GM18909 (cell line): ENCODE measurements at regions not wholly inside any gene's neighbourhood (a gene's known extent, or its start where the extent isn't known, plus 50 kb on each side); places are given as distances from the start of the nearest gene placed in this dataset.

Source experiments
- ATAC-seq: cut with Tn5 transposase; IDR thresholded peaks from one replicate; pipeline ENCODE4 v1.9.1; 2021; ENCODE audit warnings: mild to moderate bottlenecking; ENCODE audit not compliant: unreplicated experiment, poor library complexity

- ATAC-seq = no peak
Measured at GRCh38 chr14:26917086-26917485, 319.3 kb upstream of the NOVA1 start.

DNA sequence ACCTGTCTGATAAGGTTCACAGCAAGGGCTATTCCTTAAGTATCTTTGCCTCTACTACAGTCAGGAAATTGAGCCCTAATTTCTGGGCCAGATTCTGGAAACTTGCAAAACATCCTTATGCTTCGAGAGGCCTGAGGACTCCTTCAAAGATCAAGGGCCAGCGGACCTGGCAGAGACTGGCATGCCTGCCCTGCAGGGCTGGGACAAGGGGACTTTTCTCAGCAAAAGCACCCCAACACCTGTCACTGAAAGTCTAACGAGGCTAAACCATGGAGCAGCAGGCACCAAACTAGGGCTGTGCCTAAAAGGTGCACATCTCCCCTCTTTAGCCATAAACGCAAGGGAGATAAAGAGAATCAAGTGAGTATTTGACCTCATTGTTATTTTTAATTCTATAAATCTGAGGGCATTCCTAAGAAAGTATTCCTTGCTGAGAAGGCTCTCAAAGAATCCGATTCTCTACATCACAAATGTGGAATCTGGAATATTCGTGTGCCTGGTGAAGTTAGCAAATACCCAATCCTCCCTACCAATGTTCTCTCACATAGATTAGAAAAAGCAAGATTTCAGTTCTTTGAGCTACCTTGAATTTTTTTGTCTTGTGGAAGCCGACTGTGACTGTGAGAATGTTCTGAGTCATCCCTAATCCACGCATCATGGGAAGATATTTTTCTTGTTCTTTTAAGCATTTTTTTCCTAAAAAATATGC lies 328.2 kb upstream of the NOVA1 start:
- ATAC-seq = no peak

- ATAC-seq = no peak
Measured at GRCh38 chr14:26926585-26926984, 328.8 kb upstream of the NOVA1 start.

DNA sequence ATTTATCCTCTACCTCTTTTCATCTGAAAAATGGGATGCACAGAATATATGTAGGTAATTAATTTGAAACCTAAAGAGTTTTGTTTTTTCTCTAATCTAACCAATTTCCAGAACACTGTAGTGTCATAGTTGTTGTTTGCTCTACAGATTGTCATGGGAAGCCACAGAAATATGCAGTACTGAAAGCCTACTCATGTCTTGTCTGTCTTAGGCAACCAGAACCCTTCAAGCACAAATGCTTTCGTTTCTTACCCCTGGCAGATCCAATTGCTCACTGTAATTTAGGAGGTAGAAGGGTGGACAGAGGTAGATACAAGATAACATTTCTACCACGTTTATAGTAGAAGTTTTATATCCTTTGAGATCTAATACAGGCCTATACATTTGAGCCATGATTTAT lies 330.2 kb upstream of the NOVA1 start:
- ATAC-seq = no peak

GRCh38 chr14:26929361-26929760 lies 331.5 kb upstream of the NOVA1 start:
- no peak for ATAC-seq

GRCh38 chr14:26930576-26930975 lies 332.7 kb upstream of the NOVA1 start:
- no peak for ATAC-seq

DNA sequence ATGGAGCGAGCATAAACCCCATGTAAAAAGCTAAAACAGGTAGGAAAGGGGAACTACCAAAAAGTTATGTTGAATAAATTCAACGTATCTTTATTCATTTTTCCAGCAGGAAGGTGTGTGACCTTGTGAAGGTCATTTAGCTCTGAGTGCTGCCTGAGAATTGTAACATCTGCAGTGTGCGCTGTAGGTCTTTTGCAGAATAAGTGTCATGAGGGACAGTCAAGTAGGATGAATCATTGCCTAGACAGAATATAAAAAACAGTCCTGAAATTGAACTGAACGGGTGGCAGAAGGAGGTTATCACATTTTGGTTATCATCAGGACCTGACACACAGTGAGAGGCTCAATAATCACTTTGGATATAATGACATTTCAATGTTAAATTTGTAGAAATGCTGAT lies 334.8 kb upstream of the NOVA1 start:
- ATAC-seq = no peak

GRCh38 chr14:26933431-26933830 lies 335.6 kb upstream of the NOVA1 start:
- no peak for ATAC-seq

GRCh38 chr14:26934151-26934550 lies 336.3 kb upstream of the NOVA1 start:
- no peak for ATAC-seq

GRCh38 chr14:26935733-26936132 lies 337.9 kb upstream of the NOVA1 start:
- no peak for ATAC-seq

GRCh38 chr14:26938054-26938453 lies 340.2 kb upstream of the NOVA1 start:
- no peak for ATAC-seq

GRCh38 chr14:26939755-26940154 lies 341.9 kb upstream of the NOVA1 start:
- ATAC-seq = no peak

DNA sequence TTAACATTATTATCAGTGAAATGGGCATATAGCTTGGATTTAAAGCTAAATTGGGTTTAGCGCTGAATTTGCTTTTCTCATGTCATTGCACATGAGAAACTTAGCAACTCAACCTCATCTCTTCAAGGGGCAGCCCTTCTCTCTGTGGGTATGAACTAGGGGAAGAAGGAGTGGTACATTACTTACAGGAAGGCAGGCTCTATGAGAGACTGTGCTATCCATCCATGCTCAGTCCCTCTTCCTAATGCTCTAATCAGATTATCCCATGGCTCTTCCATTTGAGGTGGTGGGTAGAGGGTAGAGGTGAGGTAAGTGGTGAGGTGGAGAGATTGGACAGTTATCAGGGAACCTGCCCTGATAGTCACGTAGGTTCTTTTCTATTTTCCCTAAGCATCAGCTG lies 343.7 kb upstream of the NOVA1 start:
- no peak for ATAC-seq

DNA sequence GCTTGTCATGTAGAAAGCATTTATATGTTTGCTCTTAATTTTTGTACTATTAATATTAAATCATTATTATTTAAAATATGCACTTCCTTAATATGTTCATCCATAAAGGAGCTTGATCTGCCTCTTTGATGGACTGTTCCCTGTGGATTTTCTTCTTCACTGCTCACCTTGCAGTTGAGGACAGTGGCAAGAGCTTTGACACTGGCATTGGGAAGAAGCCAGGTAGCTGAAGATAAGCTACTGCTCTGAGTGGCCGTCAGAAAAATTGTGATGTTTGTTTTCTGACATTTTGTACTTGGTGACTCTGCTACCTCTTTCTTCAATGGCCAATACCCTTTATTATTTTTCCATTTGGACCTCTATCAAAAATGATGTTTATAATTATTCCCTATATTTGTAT lies 349.4 kb upstream of the NOVA1 start:
- ATAC-seq = no peak

DNA sequence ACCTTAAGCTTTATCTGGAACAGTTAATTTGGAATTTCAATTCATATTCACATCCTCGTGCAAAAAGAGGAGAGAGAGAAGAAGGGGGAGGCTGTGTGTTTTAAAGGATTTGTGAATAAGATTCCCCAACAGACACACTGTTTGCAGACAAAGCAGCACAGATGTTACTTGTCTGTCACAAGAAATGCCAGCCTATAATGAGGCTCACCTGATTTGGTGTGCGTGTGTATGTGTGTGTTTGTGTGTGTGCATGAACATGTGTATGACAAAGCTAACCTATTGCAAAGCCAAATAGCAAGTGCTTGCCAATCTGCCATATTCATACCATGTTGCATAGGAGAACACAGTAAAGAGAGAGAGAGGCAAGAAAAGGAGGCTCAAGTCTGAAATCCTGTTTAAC lies 361.6 kb upstream of the NOVA1 start:
- ATAC-seq = no peak

DNA sequence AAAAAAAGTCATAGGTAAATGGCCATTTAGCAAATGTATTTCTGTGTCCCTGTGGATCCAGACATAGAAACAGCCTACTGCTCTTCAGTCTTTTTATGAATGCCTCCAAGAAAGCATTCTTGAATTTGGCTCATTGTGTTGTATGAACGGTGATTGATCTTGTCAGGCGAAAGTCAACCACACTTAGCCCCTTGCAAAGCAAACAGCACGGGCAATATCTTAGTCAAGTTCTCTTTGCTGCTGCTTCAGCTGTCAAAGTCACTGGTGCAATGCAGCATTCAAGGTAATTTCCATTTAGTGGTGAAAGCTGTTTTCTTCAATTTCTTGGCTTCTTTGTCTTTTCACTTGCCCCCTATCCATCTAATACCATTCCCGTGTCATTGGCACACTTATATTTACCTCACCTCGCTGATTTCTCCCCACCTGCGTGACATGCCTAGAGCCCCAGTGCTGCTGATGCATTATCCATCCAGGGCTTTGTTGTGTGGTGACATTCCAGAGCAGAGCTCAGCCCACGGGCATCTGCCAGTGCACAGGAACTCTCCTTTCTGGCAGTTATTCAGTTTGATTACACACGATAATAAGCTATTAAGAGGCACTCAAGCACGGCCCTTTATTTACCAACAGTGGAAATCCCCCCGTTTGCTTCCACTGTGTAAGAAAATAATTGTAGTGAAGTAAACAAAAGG lies 362.3 kb upstream of the NOVA1 start:
- no peak for ATAC-seq

GRCh38 chr14:26963711-26964110 lies 365.9 kb upstream of the NOVA1 start:
- ATAC-seq = no peak

DNA sequence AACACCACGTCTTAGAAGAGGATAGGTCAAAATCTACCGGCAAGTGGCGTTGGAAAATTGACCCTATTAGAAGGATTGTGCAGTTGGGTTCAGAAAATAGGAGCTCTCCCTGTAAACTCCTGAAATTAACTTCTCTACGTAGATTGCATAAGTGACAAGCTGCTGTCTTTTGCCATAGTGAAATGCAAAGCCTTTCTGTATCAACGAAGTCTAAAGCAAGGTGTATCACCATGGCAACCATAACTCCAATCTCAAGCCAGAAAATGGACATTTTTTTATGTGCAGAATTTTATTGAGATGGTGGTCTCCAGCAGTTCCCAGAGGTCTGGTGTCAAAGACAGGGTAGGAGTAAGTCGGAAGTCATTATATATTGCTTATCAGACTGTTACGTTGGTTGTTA lies 367.7 kb upstream of the NOVA1 start:
- no peak for ATAC-seq

GRCh38 chr14:26966908-26967307 lies 369.1 kb upstream of the NOVA1 start:
- ATAC-seq = no peak

- ATAC-seq = no peak
Measured at GRCh38 chr14:26974965-26975364, 377.1 kb upstream of the NOVA1 start.

DNA sequence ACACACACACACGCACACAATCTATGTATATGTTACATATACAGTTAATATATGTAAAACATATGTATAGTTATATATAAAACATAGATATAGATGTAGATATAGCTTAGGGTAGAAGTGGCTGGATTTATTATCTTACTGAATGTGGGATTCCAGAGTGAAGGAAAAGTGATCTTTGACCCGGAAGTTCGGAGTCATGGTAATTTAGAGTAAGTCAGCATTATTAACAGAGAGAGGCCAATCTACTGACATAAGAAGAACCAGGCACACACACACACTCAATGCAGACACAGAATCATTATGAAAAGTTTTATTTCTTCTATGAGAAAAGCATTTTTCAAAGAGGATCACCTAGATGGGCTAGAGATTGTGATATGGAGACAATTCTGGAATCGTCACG lies 384.2 kb upstream of the NOVA1 start:
- ATAC-seq = no peak
